G401.6 (cell line): ENCODE measurements at regions not wholly inside any gene's neighbourhood (a gene's known extent, or its start where the extent isn't known, plus 50 kb on each side); places are given as distances from the start of the nearest gene placed in this dataset.

Source experiments
- FAIRE-seq: peaks from 2 replicates; lab custom pipeline; 2012; peaks lifted over from hg19 to GRCh38; lab: Jason Lieb, UNC

DNA sequence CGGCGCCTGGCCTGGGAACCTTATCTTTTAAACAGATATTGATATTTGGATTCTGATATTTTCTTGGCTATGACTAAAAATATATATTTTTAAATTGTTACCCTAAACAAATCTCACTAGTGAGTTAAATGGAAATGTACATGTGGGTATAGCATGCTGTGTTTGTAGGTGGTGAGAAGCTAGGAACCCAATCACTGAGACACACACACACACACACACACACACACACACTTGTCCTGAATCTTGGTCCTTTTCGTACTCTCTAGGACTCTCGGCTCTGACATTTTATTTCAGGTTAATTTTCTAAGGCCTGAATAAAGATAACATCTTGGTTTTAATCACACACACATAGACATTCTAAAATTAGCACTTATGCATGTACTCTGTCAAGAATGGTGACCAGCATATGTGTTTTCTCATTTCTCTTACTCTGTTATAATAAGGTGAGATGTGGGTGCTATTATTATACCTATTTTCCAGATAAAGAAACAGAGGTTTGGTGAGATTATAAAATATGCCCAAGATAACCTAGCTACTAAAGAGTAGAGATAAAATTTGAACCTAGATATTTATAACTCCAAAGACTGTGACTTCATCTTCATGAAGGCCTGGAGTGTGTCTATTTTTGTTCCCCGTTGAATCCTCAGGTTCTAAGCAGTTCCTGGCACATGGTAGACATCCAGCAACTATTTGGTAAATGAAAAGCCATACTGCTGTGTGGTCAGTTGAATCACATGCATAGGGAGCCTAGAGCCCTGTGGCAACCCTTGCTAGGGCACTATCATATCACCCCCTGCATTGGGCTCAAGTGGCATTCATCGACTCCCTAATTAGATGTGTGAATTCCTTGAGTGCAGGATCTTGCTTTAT, 85.0 kb upstream of the RAB3GAP2 start:
- no peak for FAIRE-seq

DNA sequence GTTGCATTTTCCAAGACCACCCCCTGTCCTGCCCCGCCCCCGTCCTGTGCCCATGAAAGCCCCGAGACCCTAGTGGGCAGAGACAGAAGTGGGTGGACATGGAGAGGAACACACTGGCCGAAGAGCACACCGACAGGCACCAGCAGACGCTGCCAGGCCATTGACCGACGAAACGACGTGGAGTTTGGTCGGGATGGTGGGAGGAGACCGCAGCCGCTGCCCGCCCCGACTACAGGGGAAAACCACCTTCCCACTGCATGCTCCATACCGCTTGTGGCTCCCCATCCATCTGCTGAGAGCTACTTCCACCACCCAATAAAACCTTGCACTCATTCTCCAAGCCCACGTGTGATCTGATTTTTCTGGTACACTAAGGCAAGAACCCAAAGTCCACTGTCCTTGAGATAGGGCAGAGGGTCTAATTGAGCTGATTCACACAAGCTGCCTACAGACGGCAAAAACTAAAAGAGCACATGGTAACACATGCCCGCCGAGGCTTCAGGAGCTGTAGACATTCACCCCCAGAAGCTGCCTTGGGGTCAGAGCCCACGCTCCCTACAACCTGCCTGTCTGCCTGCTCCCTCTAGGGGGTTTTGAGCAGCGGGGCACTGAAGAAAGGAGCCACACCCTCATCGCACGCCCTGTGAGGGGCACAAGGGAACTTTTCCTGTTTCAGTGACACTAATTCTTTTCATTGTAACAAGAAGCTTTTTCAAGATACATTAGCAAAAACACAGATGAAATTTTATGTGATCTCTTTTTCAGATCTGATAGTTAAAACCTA, 81.2 kb upstream of the RAB3GAP2 start:
- FAIRE-seq = no peak

- FAIRE-seq = no peak
These were observed 76.0 kb upstream of the RAB3GAP2 start for GRCh38 chr1:220348211-220348610.

DNA sequence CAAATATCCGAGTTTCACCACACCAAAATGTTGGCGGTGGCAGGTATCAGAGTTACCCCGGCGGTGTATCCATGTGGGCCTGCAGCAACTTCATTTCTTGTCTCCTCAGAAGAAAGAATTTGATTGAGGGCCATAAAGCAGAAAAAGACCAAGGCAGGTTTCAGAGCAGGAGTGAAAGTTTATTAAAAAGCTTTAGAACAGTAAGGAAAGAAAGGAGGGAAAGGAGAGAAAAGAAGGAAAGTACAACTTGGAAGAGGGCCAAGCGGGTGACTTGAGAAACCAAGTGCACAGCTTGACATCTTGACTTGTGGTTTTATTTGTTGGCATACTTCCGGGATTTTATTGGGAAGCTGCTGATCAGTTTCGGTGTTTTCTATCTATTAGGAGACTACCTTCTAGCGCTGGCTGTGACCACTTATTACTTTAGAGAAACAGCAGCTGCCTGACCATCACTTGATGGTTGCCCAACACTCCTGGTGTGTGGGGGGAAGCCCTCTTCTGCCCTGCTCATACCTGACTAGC, 75.5 kb upstream of the RAB3GAP2 start:
- FAIRE-seq = no peak

- no peak for FAIRE-seq
These were observed 72.5 kb upstream of the RAB3GAP2 start for GRCh38 chr1:220344745-220345144.

- no peak for FAIRE-seq
These were observed 70.6 kb upstream of the RAB3GAP2 start for GRCh38 chr1:220342853-220343252.

- FAIRE-seq = no peak
These were observed 68.9 kb upstream of the RAB3GAP2 start for GRCh38 chr1:220341126-220341525.

GRCh38 chr1:220339581-220339980, 67.3 kb upstream of the RAB3GAP2 start:
- FAIRE-seq = no peak

GRCh38 chr1:220338759-220339158, 66.5 kb upstream of the RAB3GAP2 start:
- no peak for FAIRE-seq

GRCh38 chr1:220336391-220337031, 64.3 kb upstream of the RAB3GAP2 start:
- FAIRE-seq = peak; percentile 31

GRCh38 chr1:220335668-220336067, 63.4 kb upstream of the RAB3GAP2 start:
- no peak for FAIRE-seq

DNA sequence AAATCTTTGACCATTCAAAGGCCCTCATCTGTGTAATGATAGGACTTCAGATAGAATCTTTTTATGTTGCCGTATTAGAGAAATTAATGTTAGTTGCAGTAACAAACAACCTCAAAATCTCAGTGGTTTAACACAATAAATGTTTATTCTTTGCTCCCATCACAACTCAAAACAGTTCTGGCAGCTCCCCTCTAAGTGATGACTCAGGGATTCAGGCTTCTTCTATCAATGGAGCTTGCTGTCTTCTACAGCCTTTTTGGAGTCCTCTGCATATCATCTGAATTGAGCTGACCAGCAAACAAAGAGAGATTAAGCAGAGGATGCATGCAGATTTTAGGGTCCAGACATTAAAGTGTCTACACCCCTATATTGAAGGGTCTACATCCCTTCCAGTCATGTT, 59.1 kb upstream of the RAB3GAP2 start:
- no peak for FAIRE-seq

- FAIRE-seq = no peak
These were observed 58.0 kb upstream of the RAB3GAP2 start for GRCh38 chr1:220330265-220330664.

DNA sequence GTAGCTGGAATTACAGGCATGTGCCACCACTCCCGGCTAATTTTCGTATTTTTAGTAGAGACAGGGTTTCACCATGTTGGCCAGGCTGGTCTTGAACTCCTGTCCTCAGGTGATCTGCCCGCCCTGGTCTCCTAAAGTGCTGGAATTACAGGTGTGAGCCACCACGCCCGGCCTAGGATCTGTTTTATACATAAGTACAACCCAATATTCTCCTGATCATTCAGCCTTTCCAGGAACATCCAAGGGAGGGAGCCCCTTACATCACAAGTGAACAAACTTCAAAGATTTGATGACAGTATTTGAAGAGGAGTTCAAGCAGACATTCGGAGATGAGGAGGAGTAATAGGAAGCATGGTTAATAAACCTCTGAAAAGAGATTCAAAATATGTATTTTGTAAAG, 54.9 kb upstream of the RAB3GAP2 start:
- FAIRE-seq = no peak

- no peak for FAIRE-seq
These were observed 54.3 kb upstream of the RAB3GAP2 start for GRCh38 chr1:220326578-220326977.

GRCh38 chr1:220325306-220325995, 53.2 kb upstream of the RAB3GAP2 start:
- FAIRE-seq = no peak

DNA sequence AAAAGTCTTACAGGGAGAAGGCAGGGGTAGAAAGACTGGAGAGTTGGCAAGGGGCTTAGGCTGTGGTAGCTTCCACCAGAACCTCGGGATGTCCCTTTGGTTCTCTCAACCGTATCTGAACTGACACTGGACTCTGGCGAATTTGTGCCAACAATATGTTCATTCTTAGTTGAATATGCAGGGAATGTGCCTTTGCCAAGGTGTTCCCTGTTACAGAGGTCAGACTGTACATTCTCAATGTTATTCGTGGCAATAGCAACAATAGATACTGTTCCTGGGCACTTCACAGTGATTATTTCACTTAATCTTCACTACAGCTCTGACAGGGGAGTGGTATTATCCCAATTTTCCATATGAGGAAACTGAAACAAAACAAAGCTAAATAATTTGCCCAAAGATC, 51.5 kb upstream of the RAB3GAP2 start:
- no peak for FAIRE-seq

DNA sequence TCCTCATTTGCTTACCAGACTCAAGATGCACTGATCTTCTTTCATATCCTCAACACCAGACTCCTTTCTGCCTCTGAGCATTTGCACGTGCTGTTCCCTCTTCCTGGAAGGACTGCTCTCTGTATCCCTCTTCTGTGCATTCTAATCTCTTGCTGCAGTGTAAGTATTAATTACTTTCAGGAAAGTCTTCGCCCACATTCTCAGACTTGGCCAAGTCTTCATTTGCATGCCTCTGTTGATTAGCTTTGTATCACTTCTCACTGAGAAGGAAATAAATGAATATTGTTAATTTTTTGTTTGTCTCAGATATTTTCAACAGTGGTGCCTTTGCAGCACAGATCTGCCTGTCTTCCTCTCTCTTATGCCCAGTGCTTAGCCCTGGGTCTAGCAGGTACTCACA, 50.3 kb upstream of the RAB3GAP2 start:
- no peak for FAIRE-seq
